GM18499 (cell line): ENCODE measurements at regions not wholly inside any gene's neighbourhood (a gene's known extent, or its start where the extent isn't known, plus 50 kb on each side); places are given as distances from the start of the nearest gene placed in this dataset.
"Not testable (repeated sequence)": the region's sequence is repeated elsewhere in the genome, so short reads cannot be mapped to it uniquely, and the experiment has no call there.

Source experiments
- ATAC-seq: cut with Tn5 transposase; IDR thresholded peaks from one replicate; pipeline ENCODE4 v1.9.1; 2021; ENCODE audit warnings: moderate number of reproducible peaks; ENCODE audit not compliant: insufficient read depth, unreplicated experiment

- no peak for ATAC-seq
These were observed 51.8 kb upstream of the ENPEP start for GRCh38 chr4:110424144-110424543.

GRCh38 chr4:110418641-110419040 is 57.3 kb upstream of the ENPEP start:
- no peak for ATAC-seq

- ATAC-seq, result no peak
These were observed 58.8 kb upstream of the ENPEP start for GRCh38 chr4:110417136-110417535.

GRCh38 chr4:110415478-110415877 is 60.5 kb upstream of the ENPEP start:
- no peak for ATAC-seq

- ATAC-seq, result no peak
These were observed 60.9 kb upstream of the ENPEP start for GRCh38 chr4:110415041-110415440.

GRCh38 chr4:110414561-110414920 is 61.4 kb upstream of the ENPEP start:
- ATAC-seq, result no peak

- not testable (repeated sequence) for ATAC-seq
These were observed 62.0 kb upstream of the ENPEP start for GRCh38 chr4:110413807-110414560.

- ATAC-seq, result no peak
These were observed 63.4 kb upstream of the ENPEP start for GRCh38 chr4:110412354-110413065.

- ATAC-seq, result no peak
These were observed 64.4 kb upstream of the ENPEP start for GRCh38 chr4:110411574-110412011.

- ATAC-seq, result not testable (repeated sequence)
These were observed 64.9 kb upstream of the ENPEP start for GRCh38 chr4:110410853-110411573.

GRCh38 chr4:110400086-110400485 is 75.9 kb upstream of the ENPEP start:
- ATAC-seq, result no peak

GRCh38 chr4:110399046-110399445 is 76.9 kb upstream of the ENPEP start:
- ATAC-seq, result not testable (repeated sequence)

GRCh38 chr4:110396963-110397362 is 79.0 kb upstream of the ENPEP start:
- ATAC-seq, result no peak

- no peak for ATAC-seq
These were observed 80.5 kb upstream of the ENPEP start for GRCh38 chr4:110395421-110395820.

- ATAC-seq, result no peak
These were observed 81.1 kb upstream of the ENPEP start for GRCh38 chr4:110394871-110395270.

GRCh38 chr4:110381784-110382183 is 94.2 kb upstream of the ENPEP start:
- ATAC-seq, result no peak

- no peak for ATAC-seq
These were observed 103.5 kb upstream of the ENPEP start for GRCh38 chr4:110372485-110372884.

GRCh38 chr4:110371016-110371770 is 104.8 kb upstream of the ENPEP start:
- no peak for ATAC-seq

- no peak for ATAC-seq
These were observed 107.5 kb upstream of the ENPEP start for GRCh38 chr4:110368409-110368808.

GRCh38 chr4:110367156-110367555 is 108.8 kb upstream of the ENPEP start:
- ATAC-seq, result no peak
